GM21619 (cell line): ENCODE measurements at regions not wholly inside any gene's neighbourhood (a gene's known extent, or its start where the extent isn't known, plus 50 kb on each side); places are given as distances from the start of the nearest gene placed in this dataset.

Experiments used
- ATAC-seq: cut with Tn5 transposase; IDR thresholded peaks from one replicate; pipeline ENCODE4 v1.9.1; 2021; ENCODE audit not compliant: unreplicated experiment

DNA sequence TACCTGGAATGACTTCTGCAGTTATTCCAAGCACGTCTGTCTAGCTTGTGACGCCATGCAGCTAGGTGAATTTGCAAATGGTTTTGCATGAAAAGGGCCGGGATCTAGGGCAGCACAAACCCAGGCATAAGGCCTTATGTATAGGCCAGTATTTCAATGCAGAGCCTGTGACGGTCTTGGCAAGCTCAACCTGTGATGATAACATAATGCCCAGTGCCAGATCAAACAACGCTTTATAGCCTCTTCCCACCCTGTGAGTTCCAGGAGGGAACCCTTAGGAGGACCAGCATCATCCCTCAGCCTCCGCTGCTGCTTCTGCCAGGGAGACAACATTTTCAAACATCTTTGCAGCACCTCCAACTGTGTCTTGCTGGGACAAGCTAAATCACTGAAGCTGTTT lies 390.7 kb downstream of the INHBA start:
- ATAC-seq: no peak

DNA sequence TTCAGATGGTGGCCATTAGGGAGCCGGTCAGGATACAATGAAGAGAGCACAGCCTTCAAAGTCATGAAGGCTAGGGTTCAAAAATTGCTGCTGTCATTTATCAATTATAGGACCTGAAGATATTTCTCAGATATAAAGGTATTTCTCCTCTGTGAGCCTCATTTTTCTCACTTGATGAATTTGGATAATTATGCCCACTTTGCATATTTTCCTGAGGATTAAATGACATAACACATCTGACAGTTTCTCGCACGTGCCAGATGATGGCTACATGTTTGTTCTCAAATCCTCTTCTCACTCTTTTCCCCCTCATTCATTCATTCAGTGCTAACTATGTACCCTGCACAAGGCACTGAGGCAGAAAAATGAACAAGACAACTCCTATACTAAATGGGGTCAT lies 391.6 kb downstream of the INHBA start:
- ATAC-seq: no peak

DNA sequence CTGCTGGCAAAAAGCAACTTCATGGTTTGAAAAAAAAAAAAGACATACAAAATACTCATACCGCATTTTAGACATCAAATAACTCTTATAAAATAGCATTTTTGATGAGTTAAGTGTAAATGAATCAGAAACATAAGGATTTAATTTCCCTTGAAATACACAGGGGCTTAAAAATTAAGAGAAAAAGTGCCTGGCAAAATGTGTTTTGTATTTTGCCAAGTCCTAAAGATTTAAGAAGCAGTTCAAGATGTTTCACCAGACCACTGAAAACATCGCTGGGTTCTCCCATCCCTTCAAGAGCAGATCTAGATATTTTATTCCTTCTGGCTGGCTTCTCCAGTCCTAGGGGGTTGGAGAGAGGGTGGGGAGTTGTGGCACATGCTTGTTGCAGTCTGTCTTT lies 396.4 kb downstream of the INHBA start:
- ATAC-seq: no peak

DNA sequence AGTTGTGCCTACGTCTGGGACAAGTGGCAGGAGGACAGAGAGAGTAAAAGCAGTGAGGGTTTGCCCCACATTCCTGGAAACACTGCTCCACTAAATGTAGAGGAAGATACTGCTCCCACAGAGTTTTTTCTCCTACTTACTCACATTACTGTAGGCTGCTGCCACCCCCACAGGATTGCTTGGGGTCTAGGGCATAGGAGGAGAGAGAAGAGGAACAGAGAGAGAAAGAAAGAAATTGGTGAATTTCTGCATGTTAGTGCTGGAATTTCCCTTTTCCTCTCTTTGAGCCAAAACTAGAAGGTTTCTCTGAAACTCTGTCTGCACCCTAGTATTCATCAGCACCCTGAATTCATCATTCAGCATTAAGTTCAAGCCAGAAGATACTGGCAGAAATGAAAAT lies 397.9 kb downstream of the INHBA start:
- no peak for ATAC-seq

DNA sequence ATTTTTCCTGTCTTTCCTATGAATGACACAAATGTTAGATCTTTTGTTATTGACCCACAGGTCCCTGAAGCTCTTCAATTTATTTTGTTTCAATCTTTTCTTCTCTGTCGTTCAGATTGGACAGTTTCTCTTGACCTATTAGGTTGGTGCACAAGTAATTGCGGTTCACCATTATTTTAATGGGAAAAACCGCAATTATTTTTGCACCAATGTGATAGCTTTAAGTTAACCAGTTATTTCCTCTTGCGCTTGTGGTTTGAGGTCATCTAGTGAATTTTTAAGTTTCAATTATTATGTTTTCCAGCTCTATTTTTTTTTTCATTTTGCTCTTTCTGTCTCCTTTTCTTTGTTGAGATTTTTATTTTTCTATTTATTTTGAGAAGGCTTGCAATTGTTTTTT lies 399.2 kb downstream of the INHBA start:
- no peak for ATAC-seq

DNA sequence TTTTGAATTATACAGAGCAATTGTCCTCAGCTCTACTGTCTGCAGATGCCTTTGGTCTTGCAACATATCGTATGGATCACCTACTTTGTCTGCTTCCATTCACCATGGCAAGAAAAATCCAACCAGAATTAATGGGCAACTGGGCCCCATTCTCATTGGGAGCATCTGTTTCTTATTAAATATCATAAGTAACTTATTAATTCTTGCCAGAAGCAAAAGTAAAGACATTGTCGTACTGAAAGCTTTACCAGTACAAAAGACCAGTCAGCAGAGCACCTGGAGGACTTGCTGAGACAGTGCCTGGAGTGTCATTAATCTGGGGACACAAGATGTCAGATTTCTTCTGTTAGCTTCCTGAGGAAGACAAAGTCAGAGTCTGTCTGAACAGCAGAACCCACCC lies 404.5 kb downstream of the INHBA start:
- ATAC-seq: no peak

DNA sequence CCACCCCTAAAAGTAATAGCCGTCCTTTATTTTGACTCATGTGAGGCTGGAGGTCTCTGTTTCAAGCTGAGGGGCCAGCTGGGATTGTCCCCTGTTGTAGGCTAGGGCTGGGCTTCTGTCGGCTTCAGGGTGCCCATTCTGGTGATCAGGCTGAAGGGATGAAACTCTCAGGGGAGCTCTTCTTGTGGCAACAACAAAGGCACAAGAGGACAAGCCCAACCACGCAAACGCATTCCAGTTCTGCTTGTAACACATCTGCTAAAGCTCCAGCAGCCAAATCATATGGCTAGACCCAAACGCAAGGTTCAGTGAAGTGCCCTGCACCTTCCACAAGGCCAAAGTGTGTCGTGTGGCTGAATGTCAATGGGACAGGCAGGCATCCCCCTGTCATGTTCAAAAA lies 405.7 kb downstream of the INHBA start:
- no peak for ATAC-seq

GRCh38 chr7:41295455-41295815 lies 407.5 kb downstream of the INHBA start:
- ATAC-seq: no peak

DNA sequence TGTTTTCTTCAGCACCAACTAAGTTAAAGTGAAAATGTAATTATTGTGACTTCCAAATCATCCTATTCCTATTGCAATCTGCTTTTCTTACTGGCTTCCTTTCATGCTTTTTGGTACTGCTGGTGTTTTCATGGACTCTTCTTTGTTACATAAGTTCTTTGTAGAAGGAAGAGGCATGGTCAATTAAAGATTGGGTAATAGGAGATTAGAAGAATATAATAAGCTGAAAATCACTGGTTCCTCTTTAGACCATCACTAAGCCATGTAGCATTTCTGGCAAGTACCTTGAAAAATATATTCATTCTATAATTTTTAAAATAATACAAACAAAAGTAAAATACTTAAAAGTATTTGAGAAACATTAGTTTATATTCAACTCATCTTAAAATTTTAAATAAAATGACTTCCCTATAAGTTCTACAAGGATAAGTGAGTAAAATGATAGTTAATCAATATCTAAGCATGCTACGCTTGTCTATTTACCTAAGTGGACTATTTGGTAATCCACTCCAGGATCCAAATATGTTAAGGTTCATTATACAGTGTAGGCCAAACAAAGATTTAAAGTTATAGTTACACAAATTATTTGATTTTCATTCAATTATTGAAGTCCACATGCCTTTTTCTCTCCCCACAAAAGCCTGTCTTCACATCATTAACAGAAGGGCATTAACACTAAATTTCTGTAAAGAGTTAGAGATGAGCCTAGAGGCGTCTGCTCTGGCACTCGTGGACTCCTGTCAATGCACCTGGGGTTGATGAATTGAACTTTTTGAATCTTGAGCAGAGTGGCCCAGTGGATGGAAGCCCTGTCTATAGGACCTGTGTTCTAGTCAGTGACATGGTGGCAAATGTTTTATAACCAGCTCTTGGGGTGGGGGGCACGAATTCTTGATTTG lies 408.1 kb downstream of the INHBA start:
- ATAC-seq: no peak

DNA sequence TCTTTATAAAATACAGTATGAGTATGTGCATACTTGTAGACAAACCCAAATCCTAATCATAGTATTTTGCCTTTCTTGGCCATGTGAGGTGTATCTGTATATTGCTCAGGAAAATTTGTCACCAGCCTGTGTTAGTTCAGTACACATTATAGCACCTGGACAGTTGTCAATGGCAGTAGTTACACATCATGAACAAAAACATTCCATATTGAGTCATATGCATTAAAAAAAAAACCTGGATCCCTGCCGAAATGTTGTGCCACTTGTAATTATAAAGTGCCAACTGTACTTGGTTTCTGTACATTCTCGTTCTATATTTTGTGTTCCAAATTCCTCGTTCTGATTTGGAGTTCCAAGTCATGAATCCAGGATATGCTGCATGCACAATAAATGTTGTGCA lies 410.4 kb downstream of the INHBA start:
- ATAC-seq: no peak

GRCh38 chr7:41287559-41288335 lies 415.1 kb downstream of the INHBA start:
- ATAC-seq: no peak

DNA sequence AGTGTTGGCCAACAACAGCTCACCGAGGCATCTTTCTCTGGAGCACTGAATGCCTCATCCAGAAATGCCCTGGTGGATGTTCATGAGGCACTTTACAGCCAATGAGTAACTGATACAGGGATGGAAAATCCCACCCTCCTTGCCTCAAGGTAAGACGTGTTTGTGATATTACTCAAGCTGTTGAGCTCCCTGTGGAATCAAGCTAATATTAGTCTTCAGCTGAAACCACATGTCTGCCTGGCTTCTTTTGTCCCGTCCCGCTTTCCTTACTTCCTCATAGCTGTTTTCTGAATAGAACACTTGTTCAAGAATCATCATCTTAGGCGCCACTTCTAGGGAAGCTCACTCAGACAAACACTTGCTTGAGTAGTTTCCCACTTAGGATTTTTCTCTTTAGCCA lies 422.4 kb downstream of the INHBA start:
- no peak for ATAC-seq

- ATAC-seq: no peak
Measured at GRCh38 chr7:41277561-41277960, 425.3 kb downstream of the INHBA start.

DNA sequence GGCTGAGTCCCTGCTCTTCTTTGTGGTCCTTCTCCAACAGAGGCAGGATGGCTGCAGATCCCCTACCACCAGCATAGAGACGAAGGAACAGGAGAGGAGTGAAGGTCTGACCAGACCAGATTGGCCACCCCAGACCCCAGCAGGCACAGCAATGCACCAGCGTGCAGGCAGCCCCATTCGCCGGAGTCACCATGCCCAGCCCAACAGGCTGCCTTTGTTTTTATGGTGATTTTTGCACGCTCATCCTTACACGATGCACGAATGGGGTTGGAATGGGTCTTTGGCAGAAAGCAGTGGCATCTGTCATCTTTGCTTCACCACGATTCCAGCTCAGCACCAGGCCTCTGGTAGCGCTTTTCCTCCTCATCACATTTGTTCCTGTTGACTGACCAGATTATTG lies 427.6 kb downstream of the INHBA start:
- no peak for ATAC-seq

- no peak for ATAC-seq
Measured at GRCh38 chr7:41274179-41274578, 428.7 kb downstream of the INHBA start.

DNA sequence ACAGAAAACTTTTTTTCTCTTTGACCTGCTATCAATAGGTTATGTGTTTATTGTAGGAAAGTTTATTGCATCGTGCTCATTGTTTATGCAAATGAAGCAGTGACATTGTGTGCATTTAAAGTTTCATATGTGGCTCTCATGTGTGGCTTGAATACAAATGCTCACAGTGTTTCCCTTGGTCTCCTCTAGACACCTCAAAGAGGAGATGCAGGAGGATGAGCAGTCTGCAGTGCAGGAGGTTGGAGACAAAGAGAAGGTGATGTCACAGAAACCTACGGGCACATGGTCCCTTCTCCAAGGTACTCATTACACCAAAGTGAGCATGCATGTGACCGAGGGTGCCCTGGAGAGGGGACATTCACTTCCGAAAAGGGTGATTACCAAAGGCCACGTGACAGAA lies 430.2 kb downstream of the INHBA start:
- ATAC-seq: no peak

GRCh38 chr7:41268878-41269277 lies 434.0 kb downstream of the INHBA start:
- ATAC-seq: no peak

DNA sequence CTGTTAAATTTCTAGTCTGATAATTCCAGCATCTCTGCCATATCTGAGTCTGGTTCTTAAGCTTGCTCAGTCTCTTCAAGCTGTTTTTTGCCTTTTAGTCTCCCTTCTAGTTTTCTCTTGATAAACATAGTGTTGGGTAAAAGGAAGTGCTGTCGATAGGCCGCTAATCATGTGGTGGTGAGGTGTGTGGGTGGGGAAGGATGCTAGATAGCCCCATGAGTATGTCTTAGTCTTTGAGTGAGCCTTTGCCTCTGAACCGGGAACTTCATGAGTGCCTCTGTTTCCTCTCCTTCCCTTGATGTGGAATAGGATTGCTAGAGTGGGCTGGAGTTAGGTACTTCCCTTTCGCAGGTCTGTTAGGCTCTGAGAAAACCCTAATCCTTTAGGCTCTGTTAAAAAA lies 441.8 kb downstream of the INHBA start:
- no peak for ATAC-seq

DNA sequence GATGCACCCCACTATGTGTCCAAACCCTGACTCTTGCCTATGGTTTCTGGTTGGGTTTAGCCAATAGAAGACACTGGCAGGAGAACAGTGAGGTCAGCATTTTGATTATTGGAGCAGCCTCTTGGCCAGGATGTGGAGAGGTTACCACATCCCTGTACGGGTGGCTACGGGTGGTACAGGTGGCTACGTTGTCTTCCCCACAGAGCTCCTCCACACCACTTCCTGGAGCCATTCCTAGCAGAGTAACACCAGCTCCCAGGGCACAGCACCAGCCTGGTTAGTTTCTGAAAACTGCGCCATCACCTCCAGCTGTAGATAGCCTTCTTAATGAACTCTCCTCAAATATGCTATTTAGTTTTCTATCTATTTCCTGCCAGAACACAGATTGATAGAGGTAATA lies 445.2 kb downstream of the INHBA start:
- ATAC-seq: no peak

GRCh38 chr7:41256186-41256945 lies 446.5 kb downstream of the INHBA start:
- ATAC-seq: no peak

DNA sequence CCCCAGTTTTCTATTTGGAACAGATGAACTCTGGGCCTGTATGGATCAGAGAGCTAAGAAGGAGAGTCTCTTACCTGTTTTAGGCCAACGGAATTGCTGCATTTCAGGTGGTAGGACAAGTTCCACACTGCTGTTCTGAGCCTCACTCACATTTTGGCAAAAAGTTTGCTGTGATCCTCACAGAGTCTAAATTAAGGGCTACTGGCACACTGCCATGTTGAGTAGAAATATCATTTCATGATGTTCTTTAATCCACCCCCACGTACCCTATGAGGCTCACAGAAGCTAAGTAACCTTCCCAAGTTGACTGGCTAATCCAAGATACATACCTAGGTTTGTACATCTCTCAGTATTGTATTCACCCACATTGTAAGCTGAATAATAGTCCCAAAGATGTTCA lies 447.2 kb downstream of the INHBA start:
- ATAC-seq: no peak

GRCh38 chr7:41255113-41255512 lies 447.8 kb downstream of the INHBA start:
- no peak for ATAC-seq
